Thyroid gland (tissue), 4 donors: ENCODE measurements at regions not wholly inside any gene's neighbourhood (a gene's known extent, or its start where the extent isn't known, plus 50 kb on each side); places are given as distances from the start of the nearest gene placed in this dataset.

Source experiments
- POLR2A ChIP-seq, 2 donors: fragments of 450-650 bp; IDR thresholded peaks; one replicate each; pipeline ENCODE4 v1.6.1; 2017; ENCODE audit warnings: antibody characterized with exemption in 2 of 2, mild to moderate bottlenecking in 2 of 2, moderate library complexity in 1 of 2
- TF ChIP-seq, protein P1 (sequence below), 6 experiments: fragments of 200-600 bp in 3 of 6; fragments of 450-650 bp in 3 of 6; sonication (generic) in 3 of 6; IDR thresholded peaks; one replicate each; pipeline ENCODE4 v1.5.1; 2016 to 2019; ENCODE audit warnings: antibody characterized with exemption in 6 of 6, mild to moderate bottlenecking in 2 of 6, inconsistent platforms in 1 of 6, moderate library complexity in 1 of 6

DNA sequence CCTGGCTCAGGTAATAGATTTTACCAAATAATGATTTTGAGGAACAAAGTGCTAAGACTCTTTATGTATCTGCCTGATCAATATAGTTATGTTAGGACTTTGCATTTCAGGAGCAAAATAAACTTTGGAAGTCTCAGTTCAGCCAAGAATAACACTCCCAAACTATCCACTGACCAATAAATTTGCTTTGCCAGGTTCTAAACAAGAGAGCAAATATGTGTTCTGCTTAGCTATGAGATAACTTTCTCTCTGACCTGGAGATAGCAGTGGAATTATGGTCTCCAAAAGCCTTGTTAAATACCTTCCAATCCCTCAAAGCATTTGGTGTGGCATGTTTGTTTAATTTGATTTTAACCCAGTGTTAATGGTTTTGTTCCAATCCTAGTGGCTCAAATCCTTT lies 1541.1 kb downstream of the FAM181B start:
- no peak for TF ChIP-seq POLR2A (IDR thresholded peaks at IDR 0.05)
- TF ChIP-seq, protein P1, sequence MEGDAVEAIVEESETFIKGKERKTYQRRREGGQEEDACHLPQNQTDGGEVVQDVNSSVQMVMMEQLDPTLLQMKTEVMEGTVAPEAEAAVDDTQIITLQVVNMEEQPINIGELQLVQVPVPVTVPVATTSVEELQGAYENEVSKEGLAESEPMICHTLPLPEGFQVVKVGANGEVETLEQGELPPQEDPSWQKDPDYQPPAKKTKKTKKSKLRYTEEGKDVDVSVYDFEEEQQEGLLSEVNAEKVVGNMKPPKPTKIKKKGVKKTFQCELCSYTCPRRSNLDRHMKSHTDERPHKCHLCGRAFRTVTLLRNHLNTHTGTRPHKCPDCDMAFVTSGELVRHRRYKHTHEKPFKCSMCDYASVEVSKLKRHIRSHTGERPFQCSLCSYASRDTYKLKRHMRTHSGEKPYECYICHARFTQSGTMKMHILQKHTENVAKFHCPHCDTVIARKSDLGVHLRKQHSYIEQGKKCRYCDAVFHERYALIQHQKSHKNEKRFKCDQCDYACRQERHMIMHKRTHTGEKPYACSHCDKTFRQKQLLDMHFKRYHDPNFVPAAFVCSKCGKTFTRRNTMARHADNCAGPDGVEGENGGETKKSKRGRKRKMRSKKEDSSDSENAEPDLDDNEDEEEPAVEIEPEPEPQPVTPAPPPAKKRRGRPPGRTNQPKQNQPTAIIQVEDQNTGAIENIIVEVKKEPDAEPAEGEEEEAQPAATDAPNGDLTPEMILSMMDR (IDR thresholded peaks at IDR 0.05), result no peak
